ENCODE measurements at regions not wholly inside any gene's neighbourhood (a gene's known extent, or its start where the extent isn't known, plus 50 kb on each side); places are given as distances from the start of the nearest gene placed in this dataset.

GRCh38 chr20:21571841-21572690 is 58.2 kb upstream of the NKX2-2 start:
- TF ChIP-seq CTCF (IDR thresholded peaks at IDR 0.05) = peak; percentile 49 to 96 (median 74)
- no peak for TF ChIP-seq POLR2A (IDR thresholded peaks at IDR 0.05)
